Neural progenitor cell (in vitro differentiated cells): ENCODE measurements at regions not wholly inside any gene's neighbourhood (a gene's known extent, or its start where the extent isn't known, plus 50 kb on each side); places are given as distances from the start of the nearest gene placed in this dataset.

Experiments used
- DNase-seq: peaks from one replicate; pipeline ENCODE4 v3.0.0-alpha.2; 2016; ENCODE audit warnings: low spot score
- H2AFZ ChIP-seq: fragments of 200-600 bp; sonication (generic); replicated peaks from 2 replicates; pipeline ENCODE4 v1.6.1; 2016; ENCODE audit warnings: antibody characterized with exemption
- H3F3A ChIP-seq: fragments of 200-600 bp; sonication (generic); 2 replicates; pipeline ENCODE4 v1.6.1; 2016; ENCODE audit warnings: antibody characterized with exemption, low read depth
- H3K27ac ChIP-seq: fragments of 200-600 bp; sonication (generic); 2 replicates; pipeline ENCODE4 v1.5.1; 2016; ENCODE audit warnings: mild to moderate bottlenecking
- H3K27me3 ChIP-seq: fragments of 200-600 bp; sonication (generic); 2 replicates; pipeline ENCODE4 v1.6.1; 2016; ENCODE audit warnings: mild to moderate bottlenecking, moderate library complexity
- H3K36me3 ChIP-seq: fragments of 200-600 bp; sonication (generic); 2 replicates; pipeline ENCODE4 v1.5.1; 2016
- H3K4me1 ChIP-seq: fragments of 200-600 bp; sonication (generic); 2 replicates; pipeline ENCODE4 v1.6.1; 2016; ENCODE audit warnings: mixed run types
- H3K4me2 ChIP-seq: fragments of 200-600 bp; sonication (generic); 2 replicates; pipeline ENCODE4 v1.6.1; 2016
- H3K4me3 ChIP-seq: fragments of 200-600 bp; sonication (generic); 2 replicates; pipeline ENCODE4 v1.5.1; 2016
- H3K79me2 ChIP-seq: fragments of 200-600 bp; sonication (generic); 2 replicates; pipeline ENCODE4 v1.6.1; 2016; ENCODE audit warnings: low read depth
- H3K9ac ChIP-seq: fragments of 200-600 bp; sonication (generic); 2 replicates; pipeline ENCODE4 v1.6.1; 2016
- H3K9me3 ChIP-seq: fragments of 200-600 bp; sonication (generic); 2 replicates; pipeline ENCODE4 v1.5.1; 2016; ENCODE audit warnings: low read depth
- H4K20me1 ChIP-seq: fragments of 200-600 bp; sonication (generic); 2 replicates; pipeline ENCODE4 v1.6.1; 2016; ENCODE audit warnings: low read depth
- H3K27ac Mint-ChIP-seq: 3 replicates; pipeline ENCODE4 v1.8.0; 2021; ENCODE audit warnings: mixed read lengths
- H3K27me3 Mint-ChIP-seq: 2 replicates; pipeline ENCODE4 v1.8.0; 2022; ENCODE audit warnings: low read depth, mild to moderate bottlenecking, inconsistent platforms, moderate library complexity, mixed read lengths; ENCODE audit not compliant: insufficient read depth
- H3K36me3 Mint-ChIP-seq: 3 replicates; pipeline ENCODE4 v1.8.0; 2021; ENCODE audit warnings: mixed read lengths
- H3K4me1 Mint-ChIP-seq: 3 replicates; pipeline ENCODE4 v1.8.0; 2021; ENCODE audit warnings: mixed read lengths
- H3K4me3 Mint-ChIP-seq: 3 replicates; pipeline ENCODE4 v1.8.0; 2021; ENCODE audit warnings: mild to moderate bottlenecking, moderate library complexity, mixed read lengths
- H3K9me3 Mint-ChIP-seq: 3 replicates; pipeline ENCODE4 v1.8.0; 2020; ENCODE audit warnings: mixed read lengths
- EZH2 ChIP-seq: fragments of 200-600 bp; sonication (generic); IDR thresholded peaks from 2 replicates; pipeline ENCODE4 v1.6.1; 2017; ENCODE audit warnings: antibody characterized with exemption, mild to moderate bottlenecking, moderate library complexity
- EZH2phosphoT487 ChIP-seq: fragments of 200-600 bp; sonication (generic); IDR thresholded peaks from 2 replicates; pipeline ENCODE4 v1.6.1; 2017; ENCODE audit warnings: antibody characterized with exemption
- TF ChIP-seq, protein P1 (sequence below): fragments of 200-600 bp; sonication (generic); IDR thresholded peaks from 2 replicates; pipeline ENCODE4 v1.5.1; 2017; ENCODE audit warnings: antibody characterized with exemption, mild to moderate bottlenecking

DNA sequence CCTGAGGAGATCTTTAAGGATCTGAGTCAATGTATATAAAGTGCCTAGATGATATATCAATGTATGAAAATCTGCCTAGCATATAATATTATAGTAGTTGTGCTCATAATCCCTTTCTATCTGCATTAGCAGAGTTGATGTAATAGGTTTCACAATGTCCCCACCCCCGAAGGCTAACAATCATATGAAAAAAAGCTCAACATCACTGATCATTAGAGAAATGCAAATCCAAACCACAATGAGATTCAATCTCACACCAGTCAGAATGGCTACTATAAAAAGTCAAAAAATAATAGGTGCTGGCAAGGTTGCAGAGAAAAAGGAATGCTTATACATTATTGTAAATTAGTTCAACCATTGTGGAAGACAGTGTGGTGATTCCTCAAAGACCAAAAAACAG, 147.8 kb upstream of the DPT start:
- Histone ChIP-seq H3K9me3 (no peaks in the 10 kb centered on the region), H3K4me3 (no peak overlapping the region), H3K79me2 (no peaks in the 10 kb centered on the region), H3K27me3 (no peaks in the 10 kb centered on the region), H3K36me3 (no peaks in the 10 kb centered on the region), H3K4me1 (no peaks in the 10 kb centered on the region), H3K4me2 (no peak overlapping the region), H4K20me1 (no peaks in the 10 kb centered on the region), H2AFZ (no peak overlapping the region), H3K27ac (no peak overlapping the region), H3F3A (no peaks in the 10 kb centered on the region), H3K9ac (no peak overlapping the region)
- TF ChIP-seq EZH2phosphoT487 (no peak), EZH2 (no peak)
- TF ChIP-seq, protein P1, sequence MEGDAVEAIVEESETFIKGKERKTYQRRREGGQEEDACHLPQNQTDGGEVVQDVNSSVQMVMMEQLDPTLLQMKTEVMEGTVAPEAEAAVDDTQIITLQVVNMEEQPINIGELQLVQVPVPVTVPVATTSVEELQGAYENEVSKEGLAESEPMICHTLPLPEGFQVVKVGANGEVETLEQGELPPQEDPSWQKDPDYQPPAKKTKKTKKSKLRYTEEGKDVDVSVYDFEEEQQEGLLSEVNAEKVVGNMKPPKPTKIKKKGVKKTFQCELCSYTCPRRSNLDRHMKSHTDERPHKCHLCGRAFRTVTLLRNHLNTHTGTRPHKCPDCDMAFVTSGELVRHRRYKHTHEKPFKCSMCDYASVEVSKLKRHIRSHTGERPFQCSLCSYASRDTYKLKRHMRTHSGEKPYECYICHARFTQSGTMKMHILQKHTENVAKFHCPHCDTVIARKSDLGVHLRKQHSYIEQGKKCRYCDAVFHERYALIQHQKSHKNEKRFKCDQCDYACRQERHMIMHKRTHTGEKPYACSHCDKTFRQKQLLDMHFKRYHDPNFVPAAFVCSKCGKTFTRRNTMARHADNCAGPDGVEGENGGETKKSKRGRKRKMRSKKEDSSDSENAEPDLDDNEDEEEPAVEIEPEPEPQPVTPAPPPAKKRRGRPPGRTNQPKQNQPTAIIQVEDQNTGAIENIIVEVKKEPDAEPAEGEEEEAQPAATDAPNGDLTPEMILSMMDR = no peak
- H3K9me3 Mint-ChIP-seq = no peaks in the 10 kb centered on the region
- no peaks in the 10 kb centered on the region for H3K36me3 Mint-ChIP-seq
- H3K27ac Mint-ChIP-seq = no peak overlapping the region
- H3K4me1 Mint-ChIP-seq = peaks cover 4% of the 10 kb centered on the region
- H3K27me3 Mint-ChIP-seq = no peaks in the 10 kb centered on the region
- H3K4me3 Mint-ChIP-seq = no peak overlapping the region
- DNase-seq = no peak

DNA sequence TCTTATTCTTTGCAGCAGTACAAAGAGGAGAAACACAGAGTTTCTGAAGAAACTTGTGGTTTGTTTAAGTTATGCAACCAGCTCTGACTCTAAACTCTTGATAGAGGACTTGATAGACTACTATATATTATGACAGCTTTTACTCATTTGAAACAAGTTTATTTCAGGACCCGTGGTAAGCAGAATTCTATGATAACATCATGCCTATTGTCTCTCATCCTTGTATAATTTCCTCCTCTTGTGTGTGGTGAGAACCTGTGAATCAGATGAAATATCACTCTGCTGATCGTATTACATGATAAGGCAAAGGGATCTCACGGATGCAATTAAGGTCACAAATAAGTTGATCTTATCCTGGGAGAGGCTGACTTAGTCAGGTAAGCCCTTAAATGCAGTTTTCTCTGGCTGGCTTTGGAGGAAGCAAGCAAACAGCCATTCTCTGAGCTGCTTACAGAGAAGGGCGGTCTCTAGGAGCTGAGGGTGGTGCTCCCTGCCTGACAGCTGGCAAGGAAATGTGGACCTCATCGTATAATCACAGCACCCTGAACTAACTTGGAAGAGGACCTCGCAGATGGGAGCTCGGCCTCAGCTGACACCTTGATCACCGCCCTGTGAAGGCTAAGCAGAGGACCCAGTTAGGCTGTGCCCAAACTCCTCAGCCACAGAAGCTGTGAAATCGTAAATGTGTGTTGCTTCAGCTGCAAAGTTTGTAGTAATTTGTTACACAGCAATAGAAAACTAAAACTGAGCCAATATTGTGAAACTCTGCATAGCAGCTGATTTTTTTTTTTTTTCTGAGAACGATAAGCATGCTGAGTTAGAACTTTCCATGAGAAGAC, 151.1 kb upstream of the DPT start:
- H3K27me3 ChIP-seq = no peaks in the 10 kb centered on the region
- no peaks in the 10 kb centered on the region for H4K20me1 ChIP-seq
- no peak overlapping the region for H3K9ac ChIP-seq
- H3K4me1 ChIP-seq = no peaks in the 10 kb centered on the region
- no peak overlapping the region for H3K27ac Mint-ChIP-seq
- H3K4me1 Mint-ChIP-seq = peaks cover 7% of the 10 kb centered on the region
- H3K4me3 Mint-ChIP-seq = no peak overlapping the region
- peaks cover 7% of the 10 kb centered on the region for H3K9me3 Mint-ChIP-seq
- no peak for TF ChIP-seq EZH2phosphoT487
- no peak for TF ChIP-seq EZH2
- TF ChIP-seq, protein P1 = no peak
- H3K4me3 ChIP-seq = no peak overlapping the region
- H3K36me3 ChIP-seq = no peaks in the 10 kb centered on the region
- H3K27me3 Mint-ChIP-seq = no peaks in the 10 kb centered on the region
- no peaks in the 10 kb centered on the region for H3K36me3 Mint-ChIP-seq
- H3K27ac ChIP-seq = no peak overlapping the region
- peak; percentile 3 for DNase-seq
- H3K4me2 ChIP-seq = no peak overlapping the region
- no peaks in the 10 kb centered on the region for H3F3A ChIP-seq
- no peaks in the 10 kb centered on the region for H3K9me3 ChIP-seq
- H2AFZ ChIP-seq = peak overlapping the region; percentile 58
- H3K79me2 ChIP-seq = no peaks in the 10 kb centered on the region

DNA sequence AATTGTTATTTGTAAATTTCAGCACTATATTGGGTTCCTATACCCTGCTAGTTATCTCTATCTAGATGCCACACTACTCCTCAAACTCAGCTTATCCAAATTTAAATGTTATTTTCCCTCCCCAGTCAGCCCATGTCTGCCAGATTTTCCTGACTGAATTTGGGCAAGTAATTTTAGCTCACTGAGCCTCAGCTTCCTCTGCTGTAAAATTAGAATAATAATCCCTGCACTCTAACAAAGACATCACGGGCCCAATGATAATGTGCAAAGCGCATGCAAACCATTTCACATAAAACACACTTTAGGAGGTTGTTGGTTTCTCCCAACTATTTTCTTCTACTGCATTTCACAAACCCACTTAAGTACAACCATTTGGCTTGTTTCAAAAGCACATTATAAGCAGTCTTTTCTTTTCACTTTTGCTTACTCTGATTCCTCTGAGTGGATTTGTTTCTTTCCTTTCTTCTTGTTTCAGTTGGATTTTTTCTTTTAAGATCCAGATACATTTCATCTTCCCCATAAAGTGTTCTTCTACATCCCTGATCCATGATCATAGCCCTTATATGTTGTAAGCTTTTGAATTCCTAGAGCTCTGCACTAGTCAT, 152.8 kb upstream of the DPT start:
- no peak overlapping the region for H3K27ac Mint-ChIP-seq
- Histone ChIP-seq H3K79me2 (no peaks in the 10 kb centered on the region), H2AFZ (peak overlapping the region; percentile 50), H4K20me1 (no peaks in the 10 kb centered on the region), H3K4me2 (no peak overlapping the region), H3K27me3 (no peaks in the 10 kb centered on the region), H3K4me3 (no peak overlapping the region), H3K4me1 (no peaks in the 10 kb centered on the region), H3F3A (no peaks in the 10 kb centered on the region), H3K27ac (no peak overlapping the region), H3K9me3 (no peaks in the 10 kb centered on the region), H3K36me3 (no peaks in the 10 kb centered on the region), H3K9ac (no peak overlapping the region)
- H3K4me1 Mint-ChIP-seq = peaks cover 8% of the 10 kb centered on the region
- no peaks in the 10 kb centered on the region for H3K36me3 Mint-ChIP-seq
- no peak for DNase-seq
- no peak overlapping the region for H3K4me3 Mint-ChIP-seq
- H3K9me3 Mint-ChIP-seq = peaks cover 7% of the 10 kb centered on the region
- no peaks in the 10 kb centered on the region for H3K27me3 Mint-ChIP-seq
- TF ChIP-seq, protein P1 = no peak
- TF ChIP-seq EZH2phosphoT487 (no peak), EZH2 (no peak)
